ENCODE measurements at regions not wholly inside any gene's neighbourhood (a gene's known extent, or its start where the extent isn't known, plus 50 kb on each side); places are given as distances from the start of the nearest gene placed in this dataset.

GRCh38 chr12:78579846-78580245 lies 284.7 kb upstream of the SYT1 start:
- Mint-ChIP-seq H3K27ac (no peak overlapping the region), H3K36me3 (peaks cover 2% of the 10 kb centered on the region), H3K4me1 (peaks cover 10% of the 10 kb centered on the region), H3K4me3 (no peak overlapping the region), H3K9me3 (peaks cover 22% of the 10 kb centered on the region), H3K27me3 (ENCODE audit: low read depth) (no peaks in the 10 kb centered on the region)
- no peak for TF ChIP-seq CTCF (IDR thresholded peaks at IDR 0.05; ENCODE audit: unreplicated experiment)
- DNase-seq (ENCODE audit: low spot score in 2 of 2, unreplicated experiment in 2 of 2): no peak

- DNase-seq (ENCODE audit: low spot score in 2 of 2, unreplicated experiment in 2 of 2): no peak
- Mint-ChIP-seq H3K9me3 (peaks cover 22% of the 10 kb centered on the region), H3K36me3 (peaks cover 2% of the 10 kb centered on the region), H3K4me3 (no peak overlapping the region), H3K4me1 (peaks cover 10% of the 10 kb centered on the region), H3K27ac (no peak overlapping the region), H3K27me3 (ENCODE audit: low read depth) (no peaks in the 10 kb centered on the region)
- TF ChIP-seq CTCF (IDR thresholded peaks at IDR 0.05; ENCODE audit: unreplicated experiment): no peak
Observed at GRCh38 chr12:78580296-78580695, 284.3 kb upstream of the SYT1 start.

GRCh38 chr12:78584695-78585094 lies 279.9 kb upstream of the SYT1 start:
- Mint-ChIP-seq H3K27ac (no peak overlapping the region), H3K36me3 (peaks cover 6% of the 10 kb centered on the region), H3K9me3 (peaks cover 29% of the 10 kb centered on the region), H3K4me1 (peaks cover 10% of the 10 kb centered on the region), H3K4me3 (no peak overlapping the region), H3K27me3 (ENCODE audit: low read depth) (no peaks in the 10 kb centered on the region)
- TF ChIP-seq CTCF (IDR thresholded peaks at IDR 0.05; ENCODE audit: unreplicated experiment): no peak
- DNase-seq (ENCODE audit: low spot score in 2 of 2, unreplicated experiment in 2 of 2): no peak

- peaks cover 6% of the 10 kb centered on the region for H3K36me3 Mint-ChIP-seq
- H3K4me1 Mint-ChIP-seq: peaks cover 7% of the 10 kb centered on the region
- H3K4me3 Mint-ChIP-seq: no peak overlapping the region
- peaks cover 29% of the 10 kb centered on the region for H3K9me3 Mint-ChIP-seq
- no peak for DNase-seq (ENCODE audit: low spot score in 2 of 2, unreplicated experiment in 2 of 2)
- no peak for TF ChIP-seq CTCF (IDR thresholded peaks at IDR 0.05; ENCODE audit: unreplicated experiment)
- H3K27ac Mint-ChIP-seq: no peak overlapping the region
- H3K27me3 Mint-ChIP-seq (ENCODE audit: low read depth): no peaks in the 10 kb centered on the region
Observed at GRCh38 chr12:78585132-78585531, 279.4 kb upstream of the SYT1 start.

- peaks cover 29% of the 10 kb centered on the region for H3K9me3 Mint-ChIP-seq
- no peak for DNase-seq (ENCODE audit: low spot score in 2 of 2, unreplicated experiment in 2 of 2)
Observed at GRCh38 chr12:78586790-78587189, 277.8 kb upstream of the SYT1 start.

More at GRCh38 chr12:78586790-78587189, 277.8 kb upstream of the SYT1 start:
- Mint-ChIP-seq H3K27me3 (ENCODE audit: low read depth) (no peaks in the 10 kb centered on the region), H3K4me3 (no peak overlapping the region), H3K4me1 (no peaks in the 10 kb centered on the region), H3K27ac (no peak overlapping the region), H3K36me3 (peaks cover 6% of the 10 kb centered on the region)
- no peak for TF ChIP-seq CTCF (IDR thresholded peaks at IDR 0.05; ENCODE audit: unreplicated experiment)
